ENCODE measurements at regions not wholly inside any gene's neighbourhood (a gene's known extent, or its start where the extent isn't known, plus 50 kb on each side); places are given as distances from the start of the nearest gene placed in this dataset.

- ATAC-seq = no peak
- peaks cover 2% of the 10 kb centered on the region for H3K27me3 Mint-ChIP-seq (ENCODE audit: low read depth)
Measured at GRCh38 chr16:51755577-51756355, 604.7 kb upstream of the SALL1 start.

GRCh38 chr16:51755039-51755501, 604.0 kb upstream of the SALL1 start:
- no peaks in the 10 kb centered on the region for H3K36me3 Mint-ChIP-seq (ENCODE audit: insufficient read depth)
- peaks cover 2% of the 10 kb centered on the region for H3K27me3 Mint-ChIP-seq (ENCODE audit: low read depth)
- DNase-seq = no peak
- H3K4me3 Mint-ChIP-seq = no peak overlapping the region
- no peak for ATAC-seq
- H3K4me1 Mint-ChIP-seq (ENCODE audit: low read depth) = no peaks in the 10 kb centered on the region
- H3K9me3 Mint-ChIP-seq = no peaks in the 10 kb centered on the region

More at GRCh38 chr16:51755577-51756355, 604.7 kb upstream of the SALL1 start:
- Mint-ChIP-seq H3K9me3 (no peaks in the 10 kb centered on the region), H3K4me3 (no peak overlapping the region), H3K4me1 (ENCODE audit: low read depth) (no peaks in the 10 kb centered on the region), H3K36me3 (ENCODE audit: insufficient read depth) (no peaks in the 10 kb centered on the region)
- DNase-seq = no peak

GRCh38 chr16:51753467-51754127, 602.5 kb upstream of the SALL1 start:
- H3K27me3 Mint-ChIP-seq (ENCODE audit: low read depth) = no peaks in the 10 kb centered on the region
- no peaks in the 10 kb centered on the region for H3K36me3 Mint-ChIP-seq (ENCODE audit: insufficient read depth)
- no peak overlapping the region for H3K4me3 Mint-ChIP-seq
- no peaks in the 10 kb centered on the region for H3K9me3 Mint-ChIP-seq
- DNase-seq = no peak
- H3K4me1 Mint-ChIP-seq (ENCODE audit: low read depth) = no peaks in the 10 kb centered on the region
- ATAC-seq = no peak

GRCh38 chr16:51752438-51752995, 601.4 kb upstream of the SALL1 start:
- no peak for ATAC-seq
- no peaks in the 10 kb centered on the region for H3K27me3 Mint-ChIP-seq (ENCODE audit: low read depth)
- DNase-seq = no peak

GRCh38 chr16:51747329-51747728, 596.3 kb upstream of the SALL1 start:
- H3K27me3 Mint-ChIP-seq (ENCODE audit: low read depth) = no peaks in the 10 kb centered on the region
- no peaks in the 10 kb centered on the region for H3K9me3 Mint-ChIP-seq
- DNase-seq (no peak), ATAC-seq (no peak)
- H3K36me3 Mint-ChIP-seq (ENCODE audit: insufficient read depth) = no peaks in the 10 kb centered on the region
- no peak overlapping the region for H3K4me3 Mint-ChIP-seq
- H3K4me1 Mint-ChIP-seq (ENCODE audit: low read depth) = no peaks in the 10 kb centered on the region

More at GRCh38 chr16:51752438-51752995, 601.4 kb upstream of the SALL1 start:
- Mint-ChIP-seq H3K36me3 (ENCODE audit: insufficient read depth) (no peaks in the 10 kb centered on the region), H3K4me1 (ENCODE audit: low read depth) (no peaks in the 10 kb centered on the region), H3K4me3 (no peak overlapping the region), H3K9me3 (no peaks in the 10 kb centered on the region)

GRCh38 chr16:51734220-51734619, 583.1 kb upstream of the SALL1 start:
- DNase-seq = no peak
- no peaks in the 10 kb centered on the region for H3K4me1 Mint-ChIP-seq (ENCODE audit: low read depth)
- no peak overlapping the region for H3K4me3 Mint-ChIP-seq
- no peaks in the 10 kb centered on the region for H3K9me3 Mint-ChIP-seq
- H3K36me3 Mint-ChIP-seq (ENCODE audit: insufficient read depth) = no peaks in the 10 kb centered on the region
- no peak for ATAC-seq
- no peaks in the 10 kb centered on the region for H3K27me3 Mint-ChIP-seq (ENCODE audit: low read depth)

- H3K4me3 Mint-ChIP-seq = no peak overlapping the region
- no peaks in the 10 kb centered on the region for H3K36me3 Mint-ChIP-seq (ENCODE audit: insufficient read depth)
- no peaks in the 10 kb centered on the region for H3K4me1 Mint-ChIP-seq (ENCODE audit: low read depth)
- no peaks in the 10 kb centered on the region for H3K27me3 Mint-ChIP-seq (ENCODE audit: low read depth)
- no peaks in the 10 kb centered on the region for H3K9me3 Mint-ChIP-seq
- no peak for DNase-seq
- ATAC-seq = no peak
Measured at GRCh38 chr16:51733181-51733580, 582.1 kb upstream of the SALL1 start.

- ATAC-seq (no peak), DNase-seq (no peak)
- Mint-ChIP-seq H3K4me1 (ENCODE audit: low read depth) (no peaks in the 10 kb centered on the region), H3K36me3 (ENCODE audit: insufficient read depth) (no peaks in the 10 kb centered on the region), H3K27me3 (ENCODE audit: low read depth) (no peaks in the 10 kb centered on the region), H3K4me3 (no peak overlapping the region), H3K9me3 (peaks cover 4% of the 10 kb centered on the region)
Measured at GRCh38 chr16:51731160-51731559, 580.1 kb upstream of the SALL1 start.

- Mint-ChIP-seq H3K9me3 (peaks cover 8% of the 10 kb centered on the region), H3K4me1 (ENCODE audit: low read depth) (no peaks in the 10 kb centered on the region), H3K27me3 (ENCODE audit: low read depth) (no peaks in the 10 kb centered on the region), H3K36me3 (ENCODE audit: insufficient read depth) (no peaks in the 10 kb centered on the region), H3K4me3 (no peak overlapping the region)
- DNase-seq = no peak
- no peak for ATAC-seq
Measured at GRCh38 chr16:51723036-51723724, 572.1 kb upstream of the SALL1 start.

GRCh38 chr16:51722467-51722866, 571.4 kb upstream of the SALL1 start:
- no peak for ATAC-seq
- DNase-seq = no peak
- no peaks in the 10 kb centered on the region for H3K27me3 Mint-ChIP-seq (ENCODE audit: low read depth)
- no peak overlapping the region for H3K4me3 Mint-ChIP-seq
- H3K36me3 Mint-ChIP-seq (ENCODE audit: insufficient read depth) = no peaks in the 10 kb centered on the region
- peaks cover 8% of the 10 kb centered on the region for H3K9me3 Mint-ChIP-seq
- no peaks in the 10 kb centered on the region for H3K4me1 Mint-ChIP-seq (ENCODE audit: low read depth)

- Mint-ChIP-seq H3K4me1 (ENCODE audit: low read depth) (no peaks in the 10 kb centered on the region), H3K27me3 (ENCODE audit: low read depth) (no peaks in the 10 kb centered on the region)
- ATAC-seq = no peak
Measured at GRCh38 chr16:51719376-51719775, 568.3 kb upstream of the SALL1 start.

GRCh38 chr16:51716195-51716594, 565.1 kb upstream of the SALL1 start:
- Mint-ChIP-seq H3K4me3 (no peak overlapping the region), H3K9me3 (peaks cover 11% of the 10 kb centered on the region), H3K4me1 (ENCODE audit: low read depth) (no peaks in the 10 kb centered on the region), H3K27me3 (ENCODE audit: low read depth) (no peaks in the 10 kb centered on the region), H3K36me3 (ENCODE audit: insufficient read depth) (no peaks in the 10 kb centered on the region)
- DNase-seq = no peak
- no peak for ATAC-seq

More at GRCh38 chr16:51719376-51719775, 568.3 kb upstream of the SALL1 start:
- Mint-ChIP-seq H3K9me3 (peaks cover 3% of the 10 kb centered on the region), H3K36me3 (ENCODE audit: insufficient read depth) (no peaks in the 10 kb centered on the region), H3K4me3 (no peak overlapping the region)
- DNase-seq = no peak

- no peak for DNase-seq
- Mint-ChIP-seq H3K9me3 (peaks cover 8% of the 10 kb centered on the region), H3K27me3 (ENCODE audit: low read depth) (no peaks in the 10 kb centered on the region), H3K36me3 (ENCODE audit: insufficient read depth) (no peaks in the 10 kb centered on the region), H3K4me3 (no peak overlapping the region), H3K4me1 (ENCODE audit: low read depth) (no peaks in the 10 kb centered on the region)
- ATAC-seq = no peak
Measured at GRCh38 chr16:51713502-51713901, 562.4 kb upstream of the SALL1 start.

- peaks cover 18% of the 10 kb centered on the region for H3K9me3 Mint-ChIP-seq
- H3K36me3 Mint-ChIP-seq (ENCODE audit: insufficient read depth) = no peaks in the 10 kb centered on the region
- ATAC-seq (no peak), DNase-seq (no peak)
- H3K4me3 Mint-ChIP-seq = no peak overlapping the region
- H3K27me3 Mint-ChIP-seq (ENCODE audit: low read depth) = no peaks in the 10 kb centered on the region
- no peaks in the 10 kb centered on the region for H3K4me1 Mint-ChIP-seq (ENCODE audit: low read depth)
Measured at GRCh38 chr16:51710905-51711563, 560.0 kb upstream of the SALL1 start.

Data from activated T-cell treated with anti-CD3 and anti-CD28 coated beads, Interleukin-2, amount 50 U/mL, for 4 hours (primary cell).